GM23338 (cell line): ENCODE measurements at regions not wholly inside any gene's neighbourhood (a gene's known extent, or its start where the extent isn't known, plus 50 kb on each side); places are given as distances from the start of the nearest gene placed in this dataset.

Experiments used
- ATAC-seq: fragments of 200-7000 bp; cut with Tn5 transposase; 3 replicates; pipeline ENCODE4 v1.9.1; 2020
- DNase-seq: peaks from one replicate; pipeline ENCODE4 v3.0.0-alpha.2; 2015; ENCODE audit warnings: low spot score
- H2AFZ ChIP-seq: fragments of 200-600 bp; sonication (generic); 2 replicates; pipeline ENCODE4 v1.8.0; 2016; ENCODE audit warnings: antibody characterized with exemption, mild to moderate bottlenecking, moderate library complexity
- H3F3A ChIP-seq: fragments of 200-600 bp; sonication (generic); replicated peaks from 2 replicates; pipeline ENCODE4 v1.8.0; 2017; ENCODE audit warnings: antibody characterized with exemption, mixed run types, low read depth
- H3K27ac ChIP-seq: fragments of 200-600 bp; sonication (generic); 2 replicates; pipeline ENCODE4 v1.6.1; 2016; ENCODE audit warnings: low read depth
- H3K27me3 ChIP-seq: fragments of 200-600 bp; sonication (generic); 2 replicates; pipeline ENCODE4 v1.8.0; 2016; ENCODE audit warnings: mild to moderate bottlenecking, mixed run types, moderate library complexity; ENCODE audit not compliant: insufficient read depth
- H3K36me3 ChIP-seq: fragments of 200-600 bp; sonication (generic); 2 replicates; pipeline ENCODE4 v1.8.0; 2016; ENCODE audit warnings: mild to moderate bottlenecking; ENCODE audit not compliant: insufficient read depth
- H3K4me1 ChIP-seq: fragments of 200-600 bp; sonication (generic); 2 replicates; pipeline ENCODE4 v1.8.0; 2016; ENCODE audit warnings: mild to moderate bottlenecking, moderate library complexity; ENCODE audit not compliant: insufficient read depth
- H3K4me2 ChIP-seq: fragments of 200-600 bp; sonication (generic); 2 replicates; pipeline ENCODE4 v1.7.1; 2017; ENCODE audit warnings: mixed run types
- H3K4me3 ChIP-seq: fragments of 200-600 bp; sonication (generic); 2 replicates; pipeline ENCODE4 v1.6.1; 2016; ENCODE audit warnings: mixed run types
- H3K79me2 ChIP-seq: fragments of 200-600 bp; sonication (generic); replicated peaks from 2 replicates; pipeline ENCODE4 v1.8.0; 2017; ENCODE audit warnings: mild to moderate bottlenecking; ENCODE audit not compliant: insufficient read depth
- H3K9me2 ChIP-seq: fragments of 200-600 bp; sonication (generic); 2 replicates; pipeline ENCODE4 v1.8.0; 2017; ENCODE audit not compliant: insufficient read depth
- H4K20me1 ChIP-seq: fragments of 200-600 bp; sonication (generic); replicated peaks from 2 replicates; pipeline ENCODE4 v1.8.0; 2017; ENCODE audit warnings: mild to moderate bottlenecking; ENCODE audit not compliant: insufficient read depth
- H3K27ac Mint-ChIP-seq: 2 replicates; pipeline ENCODE4 v1.8.0; 2020; ENCODE audit warnings: inconsistent platforms, mild to moderate bottlenecking, moderate library complexity, mixed read lengths
- H3K27me3 Mint-ChIP-seq: 3 replicates; pipeline ENCODE4 v1.8.0; 2022; ENCODE audit warnings: low read depth, mild to moderate bottlenecking, moderate library complexity, mixed read lengths, inconsistent platforms; ENCODE audit not compliant: insufficient read depth, poor library complexity
- H3K36me3 Mint-ChIP-seq: 3 replicates; pipeline ENCODE4 v1.8.0; 2021; ENCODE audit warnings: low read depth, mild to moderate bottlenecking, inconsistent platforms, moderate library complexity, mixed read lengths
- H3K4me1 Mint-ChIP-seq: 3 replicates; pipeline ENCODE4 v1.8.0; 2020; ENCODE audit warnings: mild to moderate bottlenecking, inconsistent platforms, mixed read lengths
- H3K4me3 Mint-ChIP-seq: 3 replicates; pipeline ENCODE4 v1.8.0; 2021; ENCODE audit warnings: moderate library complexity, mild to moderate bottlenecking, inconsistent platforms, mixed read lengths
- H3K9me3 Mint-ChIP-seq: 3 replicates; pipeline ENCODE4 v1.8.0; 2020; ENCODE audit warnings: moderate library complexity, mild to moderate bottlenecking, inconsistent platforms, mixed read lengths
- EZH2 ChIP-seq: fragments of 200-600 bp; sonication (generic); IDR thresholded peaks from one replicate; pipeline ENCODE4 v1.8.0; 2017; ENCODE audit warnings: antibody characterized with exemption, mild to moderate bottlenecking, low read depth; ENCODE audit not compliant: unreplicated experiment
- EZH2phosphoT487 ChIP-seq: fragments of 200-600 bp; sonication (generic); IDR thresholded peaks from one replicate; pipeline ENCODE4 v1.8.1; 2018; ENCODE audit warnings: antibody characterized with exemption; ENCODE audit not compliant: unreplicated experiment
- JUNB ChIP-seq: IDR thresholded peaks from one replicate; pipeline ENCODE4 v1.6.1; 2016; ENCODE audit warnings: antibody characterized with exemption; ENCODE audit not compliant: unreplicated experiment
- NANOG ChIP-seq: IDR thresholded peaks from 2 replicates; pipeline ENCODE4 v1.6.1; 2016; ENCODE audit warnings: antibody characterized with exemption, borderline replicate concordance
- POLR2AphosphoS5 ChIP-seq: IDR thresholded peaks from 2 replicates; pipeline ENCODE4 v1.6.1; 2016; ENCODE audit warnings: antibody characterized with exemption, low read depth
- ZNF331 ChIP-seq: fragments of 250-450 bp; sonication (Bioruptor Pico); IDR thresholded peaks from 2 replicates; pipeline ENCODE4 v1.5.0; 2020; ENCODE audit warnings: low read depth, mild to moderate bottlenecking, moderate library complexity
- TF ChIP-seq, protein P1 (sequence below): fragments of 250-450 bp; sonication (Bioruptor Pico); IDR thresholded peaks from 2 replicates; pipeline ENCODE4 v1.5.0; 2020; ENCODE audit warnings: mild to moderate bottlenecking, moderate library complexity

DNA sequence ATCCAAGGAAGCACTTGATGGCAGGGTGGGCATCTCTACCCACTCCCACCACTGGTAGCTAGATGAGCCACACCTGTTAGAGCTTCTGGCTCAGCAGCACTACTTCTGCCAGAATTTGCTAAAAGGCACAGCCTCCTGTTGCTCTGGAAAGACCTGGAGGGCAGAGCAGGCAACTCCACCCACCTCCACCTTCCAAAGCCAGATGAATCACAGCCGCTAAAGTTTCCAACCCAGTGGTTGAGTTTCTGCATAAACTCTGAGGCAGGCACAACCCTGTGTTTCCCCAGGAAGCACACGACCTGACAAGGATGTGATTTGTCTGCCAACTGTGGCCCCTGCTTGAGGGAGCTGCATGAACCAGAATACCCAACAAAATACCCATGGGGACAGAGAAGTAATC lies 111.6 kb upstream of the GCFC2 start (continued):
- TF ChIP-seq, protein P1, sequence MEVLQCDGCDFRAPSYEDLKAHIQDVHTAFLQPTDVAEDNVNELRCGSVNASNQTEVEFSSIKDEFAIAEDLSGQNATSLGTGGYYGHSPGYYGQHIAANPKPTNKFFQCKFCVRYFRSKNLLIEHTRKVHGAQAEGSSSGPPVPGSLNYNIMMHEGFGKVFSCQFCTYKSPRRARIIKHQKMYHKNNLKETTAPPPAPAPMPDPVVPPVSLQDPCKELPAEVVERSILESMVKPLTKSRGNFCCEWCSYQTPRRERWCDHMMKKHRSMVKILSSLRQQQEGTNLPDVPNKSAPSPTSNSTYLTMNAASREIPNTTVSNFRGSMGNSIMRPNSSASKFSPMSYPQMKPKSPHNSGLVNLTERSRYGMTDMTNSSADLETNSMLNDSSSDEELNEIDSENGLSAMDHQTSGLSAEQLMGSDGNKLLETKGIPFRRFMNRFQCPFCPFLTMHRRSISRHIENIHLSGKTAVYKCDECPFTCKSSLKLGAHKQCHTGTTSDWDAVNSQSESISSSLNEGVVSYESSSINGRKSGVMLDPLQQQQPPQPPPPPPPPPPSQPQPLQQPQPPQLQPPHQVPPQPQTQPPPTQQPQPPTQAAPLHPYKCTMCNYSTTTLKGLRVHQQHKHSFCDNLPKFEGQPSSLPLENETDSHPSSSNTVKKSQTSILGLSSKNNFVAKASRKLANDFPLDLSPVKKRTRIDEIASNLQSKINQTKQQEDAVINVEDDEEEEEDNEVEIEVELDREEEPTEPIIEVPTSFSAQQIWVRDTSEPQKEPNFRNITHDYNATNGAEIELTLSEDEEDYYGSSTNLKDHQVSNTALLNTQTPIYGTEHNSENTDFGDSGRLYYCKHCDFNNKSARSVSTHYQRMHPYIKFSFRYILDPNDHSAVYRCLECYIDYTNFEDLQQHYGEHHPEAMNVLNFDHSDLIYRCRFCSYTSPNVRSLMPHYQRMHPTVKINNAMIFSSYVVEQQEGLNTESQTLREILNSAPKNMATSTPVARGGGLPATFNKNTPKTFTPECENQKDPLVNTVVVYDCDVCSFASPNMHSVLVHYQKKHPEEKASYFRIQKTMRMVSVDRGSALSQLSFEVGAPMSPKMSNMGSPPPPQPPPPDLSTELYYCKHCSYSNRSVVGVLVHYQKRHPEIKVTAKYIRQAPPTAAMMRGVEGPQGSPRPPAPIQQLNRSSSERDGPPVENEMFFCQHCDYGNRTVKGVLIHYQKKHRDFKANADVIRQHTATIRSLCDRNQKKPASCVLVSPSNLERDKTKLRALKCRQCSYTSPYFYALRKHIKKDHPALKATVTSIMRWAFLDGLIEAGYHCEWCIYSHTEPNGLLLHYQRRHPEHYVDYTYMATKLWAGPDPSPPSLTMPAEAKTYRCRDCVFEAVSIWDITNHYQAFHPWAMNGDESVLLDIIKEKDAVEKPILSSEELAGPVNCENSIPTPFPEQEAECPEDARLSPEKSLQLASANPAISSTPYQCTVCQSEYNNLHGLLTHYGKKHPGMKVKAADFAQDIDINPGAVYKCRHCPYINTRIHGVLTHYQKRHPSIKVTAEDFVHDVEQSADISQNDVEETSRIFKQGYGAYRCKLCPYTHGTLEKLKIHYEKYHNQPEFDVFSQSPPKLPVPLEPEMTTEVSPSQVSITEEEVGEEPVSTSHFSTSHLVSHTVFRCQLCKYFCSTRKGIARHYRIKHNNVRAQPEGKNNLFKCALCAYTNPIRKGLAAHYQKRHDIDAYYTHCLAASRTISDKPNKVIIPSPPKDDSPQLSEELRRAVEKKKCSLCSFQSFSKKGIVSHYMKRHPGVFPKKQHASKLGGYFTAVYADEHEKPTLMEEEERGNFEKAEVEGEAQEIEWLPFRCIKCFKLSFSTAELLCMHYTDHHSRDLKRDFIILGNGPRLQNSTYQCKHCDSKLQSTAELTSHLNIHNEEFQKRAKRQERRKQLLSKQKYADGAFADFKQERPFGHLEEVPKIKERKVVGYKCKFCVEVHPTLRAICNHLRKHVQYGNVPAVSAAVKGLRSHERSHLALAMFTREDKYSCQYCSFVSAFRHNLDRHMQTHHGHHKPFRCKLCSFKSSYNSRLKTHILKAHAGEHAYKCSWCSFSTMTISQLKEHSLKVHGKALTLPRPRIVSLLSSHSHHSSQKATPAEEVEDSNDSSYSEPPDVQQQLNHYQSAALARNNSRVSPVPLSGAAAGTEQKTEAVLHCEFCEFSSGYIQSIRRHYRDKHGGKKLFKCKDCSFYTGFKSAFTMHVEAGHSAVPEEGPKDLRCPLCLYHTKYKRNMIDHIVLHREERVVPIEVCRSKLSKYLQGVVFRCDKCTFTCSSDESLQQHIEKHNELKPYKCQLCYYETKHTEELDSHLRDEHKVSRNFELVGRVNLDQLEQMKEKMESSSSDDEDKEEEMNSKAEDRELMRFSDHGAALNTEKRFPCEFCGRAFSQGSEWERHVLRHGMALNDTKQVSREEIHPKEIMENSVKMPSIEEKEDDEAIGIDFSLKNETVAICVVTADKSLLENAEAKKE (CRISPR knock-in tag), result no peak
- TF ChIP-seq JUNB (no peak), POLR2AphosphoS5 (no peak), EZH2phosphoT487 (no peak), EZH2 (no peak), NANOG (no peak)

DNA sequence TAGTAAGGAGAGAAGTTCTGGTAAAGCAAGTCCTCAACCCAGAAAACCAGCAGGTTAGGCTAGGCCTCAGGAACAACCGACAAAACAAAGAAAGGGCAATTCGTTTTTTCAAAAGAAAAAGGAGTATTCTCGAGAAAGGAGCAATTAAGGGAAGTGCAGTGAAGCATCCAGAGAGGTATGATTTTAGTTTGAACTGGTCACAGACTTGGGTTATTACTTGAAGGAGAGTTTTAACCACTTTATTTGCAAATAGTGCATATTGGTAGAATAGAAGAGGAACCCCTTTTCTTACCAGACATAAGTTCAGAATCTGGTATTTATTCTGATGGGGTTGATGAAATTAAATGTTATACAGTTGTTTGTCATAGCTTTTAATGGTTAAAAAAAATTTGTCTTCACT lies 110.0 kb upstream of the GCFC2 start:
- H3K9me3 Mint-ChIP-seq, result no peaks in the 10 kb centered on the region
- ATAC-seq, result no peak
- Histone ChIP-seq H3K9me2 (peaks cover 18% of the 10 kb centered on the region), H4K20me1 (no peaks in the 10 kb centered on the region), H3K4me3 (no peak overlapping the region), H3K4me1 (no peaks in the 10 kb centered on the region), H3K27me3 (no peaks in the 10 kb centered on the region), H3K79me2 (no peaks in the 10 kb centered on the region), H3F3A (no peaks in the 10 kb centered on the region), H3K36me3 (no peaks in the 10 kb centered on the region), H3K27ac (no peak overlapping the region), H2AFZ (no peak overlapping the region), H3K4me2 (no peak overlapping the region)
- no peak overlapping the region for H3K4me3 Mint-ChIP-seq
- H3K36me3 Mint-ChIP-seq, result no peaks in the 10 kb centered on the region
- no peak overlapping the region for H3K27ac Mint-ChIP-seq
- no peak for DNase-seq
- peaks cover 7% of the 10 kb centered on the region for H3K27me3 Mint-ChIP-seq
- 0 out of 3 replicates have a peak, but pooled peaks cover 3% of the 10 kb centered on the region for H3K4me1 Mint-ChIP-seq
- TF ChIP-seq, protein P1 (CRISPR knock-in tag), result no peak
- TF ChIP-seq ZNF331 (CRISPR knock-in tag), result no peak
